HFF-Myc (cell line): ENCODE measurements at regions not wholly inside any gene's neighbourhood (a gene's known extent, or its start where the extent isn't known, plus 50 kb on each side); places are given as distances from the start of the nearest gene placed in this dataset.

Source experiments
- DNase-seq: peaks from one replicate; pipeline ENCODE4 v3.0.0-alpha.2; 2011; ENCODE audit warnings: low read depth; ENCODE audit errors: extremely low read depth
- H3K4me3 ChIP-seq: replicated peaks from 2 replicates; pipeline ENCODE4 v1.5.1; 2011; ENCODE audit warnings: low read depth, mild to moderate bottlenecking, control low read depth, low read length
- CTCF ChIP-seq: IDR thresholded peaks from 2 replicates; pipeline ENCODE4 v1.5.1; 2012; ENCODE audit warnings: mild to moderate bottlenecking, low read depth, low read length, control low read depth; ENCODE audit errors: missing control alignments

DNA sequence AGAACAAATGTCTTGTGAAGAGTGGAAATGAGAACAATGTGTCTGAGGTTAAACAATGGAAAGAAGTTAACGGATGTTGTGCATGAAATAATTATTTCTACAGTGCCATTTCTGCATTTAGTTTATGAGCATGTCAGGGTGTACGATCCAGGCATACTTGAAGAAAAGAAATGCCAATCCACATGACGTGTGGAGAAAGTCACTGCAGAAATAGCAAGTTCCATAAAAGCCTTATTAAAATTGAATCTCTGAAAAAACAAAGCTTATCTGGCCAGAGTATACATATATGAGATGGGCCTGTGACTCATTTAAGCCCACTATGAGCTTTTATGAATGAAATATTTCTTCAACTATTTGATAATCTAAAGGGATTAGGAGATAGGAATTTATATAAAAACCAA lies 426.1 kb downstream of the EFNB2 start:
- DNase-seq, result no peak
- no peak for TF ChIP-seq CTCF
- H3K4me3 ChIP-seq, result no peak overlapping the region

DNA sequence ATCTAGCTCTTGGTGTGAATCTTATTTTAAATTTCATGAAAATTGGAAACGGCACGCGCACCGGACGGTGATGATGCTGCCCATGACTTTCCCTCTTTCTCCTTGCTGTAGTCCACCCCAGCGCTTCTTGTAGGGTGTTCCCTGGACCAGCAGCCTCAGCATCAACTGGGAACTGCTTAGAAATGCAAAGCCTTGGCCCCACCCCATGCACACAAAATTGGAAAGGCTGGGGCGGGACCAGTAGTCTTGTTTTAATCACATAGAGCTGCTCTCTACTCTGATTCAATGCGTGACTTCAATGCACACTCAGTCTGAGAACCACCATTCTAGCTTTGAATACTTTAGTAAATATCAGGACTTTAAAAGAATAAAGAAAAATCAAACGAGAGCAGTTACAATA lies 427.1 kb downstream of the EFNB2 start:
- no peak for TF ChIP-seq CTCF
- H3K4me3 ChIP-seq, result no peak overlapping the region
- no peak for DNase-seq

DNA sequence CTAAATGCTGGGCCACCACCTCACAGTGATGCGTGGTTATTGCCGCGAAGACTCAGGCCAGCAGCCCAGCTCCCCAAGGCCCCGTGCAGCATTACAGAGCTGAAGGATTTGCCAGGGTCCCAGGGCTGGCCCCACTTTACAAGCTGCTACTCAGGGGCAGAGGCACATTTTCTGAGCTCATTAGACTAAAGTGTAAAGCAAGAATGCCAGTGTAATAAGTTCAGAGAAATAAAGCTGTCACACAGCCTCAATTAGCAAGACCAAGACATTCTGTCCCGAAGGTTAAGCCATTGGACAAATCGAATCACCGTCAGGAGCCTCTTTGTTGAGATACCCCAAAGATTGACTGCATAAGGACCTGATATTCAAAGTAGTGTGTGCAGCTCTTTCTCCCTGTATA lies 428.4 kb downstream of the EFNB2 start:
- DNase-seq, result no peak
- no peak for TF ChIP-seq CTCF
- no peak overlapping the region for H3K4me3 ChIP-seq

DNA sequence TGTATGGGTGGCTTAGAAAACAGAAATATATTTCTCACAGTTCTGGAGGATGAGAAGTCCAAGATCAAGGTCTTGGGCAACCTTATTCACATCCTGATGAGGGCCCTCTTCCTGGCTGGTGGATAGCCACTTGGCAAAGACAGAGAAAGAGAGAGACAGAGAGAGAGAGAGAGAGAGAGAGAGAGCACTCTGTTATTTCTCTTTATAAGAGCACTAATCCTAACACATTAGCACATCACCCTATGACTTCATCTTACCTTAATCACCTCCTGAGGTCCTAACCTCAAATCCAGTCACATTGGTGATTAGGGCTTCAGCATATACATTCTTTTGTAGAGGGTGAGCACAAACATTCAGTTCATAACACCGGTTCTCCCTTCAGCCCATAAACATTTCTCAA lies 430.3 kb downstream of the EFNB2 start:
- no peak for DNase-seq
- no peak overlapping the region for H3K4me3 ChIP-seq
- no peak for TF ChIP-seq CTCF

DNA sequence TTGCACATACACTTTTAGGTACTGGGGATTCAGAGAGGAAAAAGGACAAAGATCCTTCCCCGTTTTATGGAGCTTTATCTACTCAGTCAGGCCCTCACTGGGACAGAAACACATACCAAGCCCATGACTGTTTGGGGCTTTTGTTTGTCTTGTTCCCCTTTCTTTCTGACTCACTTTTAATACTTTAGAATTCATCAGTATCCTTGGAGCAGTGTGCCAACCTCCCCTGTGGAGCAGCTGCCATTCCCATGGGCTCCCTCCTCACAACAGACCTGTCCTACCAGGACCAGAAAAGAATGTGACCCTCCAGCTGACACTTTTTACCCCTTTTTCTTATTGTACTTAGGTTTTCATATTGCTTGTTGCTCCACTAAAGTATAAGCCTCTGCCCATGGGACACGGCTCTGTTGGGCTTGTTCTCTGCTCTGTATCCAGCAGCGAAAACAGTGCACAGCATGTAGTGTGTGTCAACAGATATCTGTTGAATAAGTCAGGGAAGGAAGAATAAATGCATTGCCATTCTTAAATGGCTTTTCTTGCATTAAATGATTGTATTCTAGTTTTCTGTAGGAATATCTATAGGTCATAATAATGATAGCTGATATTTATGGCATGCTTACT lies 431.1 kb downstream of the EFNB2 start:
- DNase-seq, result no peak
- H3K4me3 ChIP-seq, result no peak overlapping the region
- TF ChIP-seq CTCF, result no peak

GRCh38 chr13:106103779-106104178 lies 431.7 kb downstream of the EFNB2 start:
- DNase-seq, result no peak
- H3K4me3 ChIP-seq, result no peak overlapping the region
- no peak for TF ChIP-seq CTCF

GRCh38 chr13:106102786-106103185 lies 432.7 kb downstream of the EFNB2 start:
- H3K4me3 ChIP-seq, result no peak overlapping the region
- no peak for DNase-seq
- no peak for TF ChIP-seq CTCF
